ENCODE measurements at regions not wholly inside any gene's neighbourhood (a gene's known extent, or its start where the extent isn't known, plus 50 kb on each side); places are given as distances from the start of the nearest gene placed in this dataset.

DNA sequence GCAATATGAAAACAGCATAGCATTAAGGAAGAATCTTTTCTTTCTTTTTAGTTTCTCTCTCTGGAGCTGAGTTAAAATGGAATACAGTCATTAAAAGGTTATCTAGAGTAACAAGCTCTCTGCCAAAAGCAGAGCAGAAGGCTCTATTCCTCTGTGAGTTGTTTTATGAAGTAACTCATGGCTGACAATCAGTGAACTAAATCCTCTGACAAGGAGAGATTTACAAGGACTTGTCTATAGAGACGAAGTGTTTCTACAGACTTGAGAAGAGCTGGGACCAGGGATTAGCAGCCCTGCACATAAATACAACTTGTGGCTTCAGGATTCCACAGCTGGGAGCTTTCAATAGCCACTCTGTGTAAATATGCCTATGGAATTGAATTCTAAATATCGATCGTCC, 192.5 kb upstream of the RAG2 start:
- no peak for TF ChIP-seq EP300 (IDR thresholded peaks at IDR 0.05)
- TF ChIP-seq, protein P1, sequence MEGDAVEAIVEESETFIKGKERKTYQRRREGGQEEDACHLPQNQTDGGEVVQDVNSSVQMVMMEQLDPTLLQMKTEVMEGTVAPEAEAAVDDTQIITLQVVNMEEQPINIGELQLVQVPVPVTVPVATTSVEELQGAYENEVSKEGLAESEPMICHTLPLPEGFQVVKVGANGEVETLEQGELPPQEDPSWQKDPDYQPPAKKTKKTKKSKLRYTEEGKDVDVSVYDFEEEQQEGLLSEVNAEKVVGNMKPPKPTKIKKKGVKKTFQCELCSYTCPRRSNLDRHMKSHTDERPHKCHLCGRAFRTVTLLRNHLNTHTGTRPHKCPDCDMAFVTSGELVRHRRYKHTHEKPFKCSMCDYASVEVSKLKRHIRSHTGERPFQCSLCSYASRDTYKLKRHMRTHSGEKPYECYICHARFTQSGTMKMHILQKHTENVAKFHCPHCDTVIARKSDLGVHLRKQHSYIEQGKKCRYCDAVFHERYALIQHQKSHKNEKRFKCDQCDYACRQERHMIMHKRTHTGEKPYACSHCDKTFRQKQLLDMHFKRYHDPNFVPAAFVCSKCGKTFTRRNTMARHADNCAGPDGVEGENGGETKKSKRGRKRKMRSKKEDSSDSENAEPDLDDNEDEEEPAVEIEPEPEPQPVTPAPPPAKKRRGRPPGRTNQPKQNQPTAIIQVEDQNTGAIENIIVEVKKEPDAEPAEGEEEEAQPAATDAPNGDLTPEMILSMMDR (IDR thresholded peaks at IDR 0.05) = no peak

Measured in ovary (tissue), 3 donors.